Body of pancreas (tissue), 4 donors: ENCODE measurements at regions not wholly inside any gene's neighbourhood (a gene's known extent, or its start where the extent isn't known, plus 50 kb on each side); places are given as distances from the start of the nearest gene placed in this dataset.

ENCODE experiments used
- POLR2A ChIP-seq, 3 donors: fragments of 450-650 bp; IDR thresholded peaks; one replicate each; pipeline ENCODE4 v1.6.1; 2016; ENCODE audit warnings: antibody characterized with exemption in 3 of 3, mild to moderate bottlenecking in 2 of 3
- TF ChIP-seq, protein P1 (sequence below), 7 experiments: fragments of 450-650 bp in 4 of 7; fragments of 200-600 bp in 3 of 7; sonication (generic) in 3 of 7; IDR thresholded peaks; one replicate each; pipeline ENCODE4 v1.5.1; 2016 to 2019; ENCODE audit warnings: antibody characterized with exemption in 7 of 7

DNA sequence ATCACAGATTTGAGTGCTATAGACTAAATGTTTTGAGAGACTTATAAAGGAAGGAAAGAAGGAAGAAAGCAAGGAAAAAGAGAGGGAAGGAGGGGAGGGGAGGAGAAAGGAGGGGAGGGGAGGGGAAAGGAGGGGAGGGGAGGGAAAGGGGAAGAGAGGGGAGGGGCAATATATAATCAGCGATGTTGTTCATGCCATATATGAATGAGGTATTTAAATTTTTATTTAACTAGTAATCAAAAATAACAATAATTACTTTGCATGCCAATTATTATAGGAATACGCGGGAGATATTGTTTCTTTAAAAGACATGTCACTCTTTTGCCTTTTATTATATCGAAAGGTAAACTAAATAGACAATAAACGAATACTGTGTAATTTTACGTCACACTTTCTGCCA, 1029.7 kb downstream of the FAT4 start:
- TF ChIP-seq, protein P1, sequence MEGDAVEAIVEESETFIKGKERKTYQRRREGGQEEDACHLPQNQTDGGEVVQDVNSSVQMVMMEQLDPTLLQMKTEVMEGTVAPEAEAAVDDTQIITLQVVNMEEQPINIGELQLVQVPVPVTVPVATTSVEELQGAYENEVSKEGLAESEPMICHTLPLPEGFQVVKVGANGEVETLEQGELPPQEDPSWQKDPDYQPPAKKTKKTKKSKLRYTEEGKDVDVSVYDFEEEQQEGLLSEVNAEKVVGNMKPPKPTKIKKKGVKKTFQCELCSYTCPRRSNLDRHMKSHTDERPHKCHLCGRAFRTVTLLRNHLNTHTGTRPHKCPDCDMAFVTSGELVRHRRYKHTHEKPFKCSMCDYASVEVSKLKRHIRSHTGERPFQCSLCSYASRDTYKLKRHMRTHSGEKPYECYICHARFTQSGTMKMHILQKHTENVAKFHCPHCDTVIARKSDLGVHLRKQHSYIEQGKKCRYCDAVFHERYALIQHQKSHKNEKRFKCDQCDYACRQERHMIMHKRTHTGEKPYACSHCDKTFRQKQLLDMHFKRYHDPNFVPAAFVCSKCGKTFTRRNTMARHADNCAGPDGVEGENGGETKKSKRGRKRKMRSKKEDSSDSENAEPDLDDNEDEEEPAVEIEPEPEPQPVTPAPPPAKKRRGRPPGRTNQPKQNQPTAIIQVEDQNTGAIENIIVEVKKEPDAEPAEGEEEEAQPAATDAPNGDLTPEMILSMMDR (IDR thresholded peaks at IDR 0.05), result no peak
- no peak for TF ChIP-seq POLR2A (IDR thresholded peaks at IDR 0.05)
